Upper lobe of left lung (tissue), 4 donors: ENCODE measurements at regions not wholly inside any gene's neighbourhood (a gene's known extent, or its start where the extent isn't known, plus 50 kb on each side); places are given as distances from the start of the nearest gene placed in this dataset.

Source experiments
- EP300 ChIP-seq, 4 donors: sonication (generic); formaldehyde crosslinking; IDR thresholded peaks; one replicate each; pipeline ENCODE4 v1.5.1; 2017; ENCODE audit warnings: antibody characterized with exemption in 4 of 4, control low read depth in 2 of 4
- TF ChIP-seq, protein P1 (sequence below), 6 experiments: fragments of 450-650 bp in 4 of 6; fragments of 200-600 bp in 2 of 6; sonication (generic) in 2 of 6; IDR thresholded peaks; one replicate each; pipeline ENCODE4 v1.5.1; 2016 to 2019; ENCODE audit warnings: antibody characterized with exemption in 6 of 6

DNA sequence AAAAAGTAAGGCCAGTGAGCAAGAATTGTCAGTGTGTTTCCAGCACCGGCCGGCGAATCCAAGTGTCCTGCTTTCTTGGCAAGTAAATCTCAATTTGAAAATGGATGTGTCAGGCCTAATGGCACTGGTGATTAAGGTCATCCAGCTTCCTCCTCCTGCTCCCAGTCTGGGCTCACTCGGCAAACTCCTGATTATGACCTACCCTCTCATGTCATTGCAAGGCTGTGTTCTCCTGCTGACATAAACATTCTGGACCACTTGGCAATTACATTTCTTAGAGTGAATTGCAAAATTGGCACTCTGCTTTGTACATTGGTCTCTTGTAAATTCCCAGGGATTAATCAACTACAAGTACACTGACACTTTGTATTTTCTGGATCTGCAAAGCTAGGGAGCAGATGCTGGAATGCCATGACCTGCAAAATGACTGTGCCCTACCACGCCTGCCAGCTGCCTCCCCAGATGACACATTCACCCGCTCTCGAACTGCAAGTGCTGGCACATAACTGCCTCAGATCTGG lies 473.8 kb downstream of the KIF20B start:
- TF ChIP-seq, protein P1, sequence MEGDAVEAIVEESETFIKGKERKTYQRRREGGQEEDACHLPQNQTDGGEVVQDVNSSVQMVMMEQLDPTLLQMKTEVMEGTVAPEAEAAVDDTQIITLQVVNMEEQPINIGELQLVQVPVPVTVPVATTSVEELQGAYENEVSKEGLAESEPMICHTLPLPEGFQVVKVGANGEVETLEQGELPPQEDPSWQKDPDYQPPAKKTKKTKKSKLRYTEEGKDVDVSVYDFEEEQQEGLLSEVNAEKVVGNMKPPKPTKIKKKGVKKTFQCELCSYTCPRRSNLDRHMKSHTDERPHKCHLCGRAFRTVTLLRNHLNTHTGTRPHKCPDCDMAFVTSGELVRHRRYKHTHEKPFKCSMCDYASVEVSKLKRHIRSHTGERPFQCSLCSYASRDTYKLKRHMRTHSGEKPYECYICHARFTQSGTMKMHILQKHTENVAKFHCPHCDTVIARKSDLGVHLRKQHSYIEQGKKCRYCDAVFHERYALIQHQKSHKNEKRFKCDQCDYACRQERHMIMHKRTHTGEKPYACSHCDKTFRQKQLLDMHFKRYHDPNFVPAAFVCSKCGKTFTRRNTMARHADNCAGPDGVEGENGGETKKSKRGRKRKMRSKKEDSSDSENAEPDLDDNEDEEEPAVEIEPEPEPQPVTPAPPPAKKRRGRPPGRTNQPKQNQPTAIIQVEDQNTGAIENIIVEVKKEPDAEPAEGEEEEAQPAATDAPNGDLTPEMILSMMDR (IDR thresholded peaks at IDR 0.05) = no peak
- TF ChIP-seq EP300 (IDR thresholded peaks at IDR 0.05) = no peak
